ENCODE measurements at regions not wholly inside any gene's neighbourhood (a gene's known extent, or its start where the extent isn't known, plus 50 kb on each side); places are given as distances from the start of the nearest gene placed in this dataset.

DNA sequence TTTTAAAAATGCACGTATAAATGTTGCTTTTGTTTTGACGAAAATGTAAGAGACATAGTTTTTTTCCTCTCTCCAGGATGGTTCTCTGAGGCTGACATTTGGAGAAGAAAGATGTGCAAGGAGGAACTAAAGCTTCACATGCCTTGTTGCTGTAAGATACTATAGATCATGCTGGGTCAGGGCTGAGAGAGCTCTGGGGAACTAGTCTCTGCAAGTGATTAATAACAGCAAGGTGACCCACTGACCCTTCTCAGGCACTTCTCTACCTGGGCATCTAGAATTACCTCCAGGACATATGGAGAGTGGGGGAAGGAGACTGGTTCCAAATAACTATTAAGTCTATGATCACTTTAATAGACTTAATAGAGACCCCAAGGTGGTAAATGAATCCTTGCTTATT is 246.0 kb downstream of the KBTBD8 start:
- Histone ChIP-seq H4K8ac (ENCODE audit: low read depth in 2 of 2, low read length in 2 of 2) (no peak overlapping the region), H3K27me3 (ENCODE audit: control insufficient read depth, insufficient read depth, low read length) (no peaks in the 10 kb centered on the region), H3K36me3 (ENCODE audit: control insufficient read depth, insufficient read depth, low read length) (no peaks in the 10 kb centered on the region), H3K4me3 (ENCODE audit: insufficient read depth, low read depth, low read length) (no peak overlapping the region), H2BK15ac (ENCODE audit: low read depth, low read length) (no peak overlapping the region), H3K4me1 (ENCODE audit: control insufficient read depth, insufficient read depth, low read length) (no peaks in the 10 kb centered on the region), H2BK5ac (ENCODE audit: low read depth, low read length, poor library complexity, severe bottlenecking) (no peak overlapping the region), H3K4me2 (ENCODE audit: low read depth, low read length) (no peak overlapping the region), H4K5ac (ENCODE audit: low read depth, low read length) (no peak overlapping the region), H2BK120ac (ENCODE audit: low read depth, low read length) (no peak overlapping the region), H4K91ac (ENCODE audit: insufficient read depth, low read depth, low read length) (no peak overlapping the region), H4K20me1 (ENCODE audit: insufficient read depth, low read length) (no peaks in the 10 kb centered on the region), H2AK5ac (ENCODE audit: low read depth, low read length) (no peak overlapping the region), H3K4ac (ENCODE audit: low read depth, low read length) (no peak overlapping the region), H2AK9ac (replicated peaks; ENCODE audit: low read depth, low read length, poor library complexity) (no peak overlapping the region), H3K23ac (ENCODE audit: low read depth, low read length) (no peak overlapping the region), H3K14ac (replicated peaks; ENCODE audit: low read depth, low read length) (no peak overlapping the region), H3K9me1 (ENCODE audit: insufficient read depth, low read length) (no peaks in the 10 kb centered on the region), H3K9ac (ENCODE audit: low read depth, low read length) (no peak overlapping the region), H3K9me3 (ENCODE audit: control insufficient read depth, insufficient read depth, low read length) (no peaks in the 10 kb centered on the region), H3K18ac (ENCODE audit: low read depth, low read length) (no peak overlapping the region), H3K27ac (ENCODE audit: insufficient read depth, low read length) (no peak overlapping the region), H3K56ac (ENCODE audit: extremely low read depth, insufficient read depth, low read length) (no peak overlapping the region), H3K79me1 (ENCODE audit: low read depth in 1 of 2, low read length in 2 of 2) (no peaks in the 10 kb centered on the region), H2AFZ (replicated peaks; ENCODE audit: low read length, poor library complexity) (no peak overlapping the region), H2BK20ac (ENCODE audit: low read depth, low read length) (no peak overlapping the region)
- CTCF ChIA-PET: no interaction called here
- TF ChIP-seq, protein P1, sequence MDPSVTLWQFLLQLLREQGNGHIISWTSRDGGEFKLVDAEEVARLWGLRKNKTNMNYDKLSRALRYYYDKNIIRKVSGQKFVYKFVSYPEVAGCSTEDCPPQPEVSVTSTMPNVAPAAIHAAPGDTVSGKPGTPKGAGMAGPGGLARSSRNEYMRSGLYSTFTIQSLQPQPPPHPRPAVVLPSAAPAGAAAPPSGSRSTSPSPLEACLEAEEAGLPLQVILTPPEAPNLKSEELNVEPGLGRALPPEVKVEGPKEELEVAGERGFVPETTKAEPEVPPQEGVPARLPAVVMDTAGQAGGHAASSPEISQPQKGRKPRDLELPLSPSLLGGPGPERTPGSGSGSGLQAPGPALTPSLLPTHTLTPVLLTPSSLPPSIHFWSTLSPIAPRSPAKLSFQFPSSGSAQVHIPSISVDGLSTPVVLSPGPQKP (IDR thresholded peaks at IDR 0.05; ENCODE audit: borderline replicate concordance, low read depth, low read length): no peak
- TF ChIP-seq RAD21 (IDR thresholded peaks at IDR 0.05; ENCODE audit: low read length) (no peak), SMC3 (IDR thresholded peaks at IDR 0.05; ENCODE audit: low read depth, low read length) (no peak), POLR2A (IDR thresholded peaks at IDR 0.05; ENCODE audit: low read depth, low read length) (no peak), RCOR1 (IDR thresholded peaks at IDR 0.05; ENCODE audit: insufficient replicate concordance, low read length) (no peak), CHD1 (IDR thresholded peaks at IDR 0.05; ENCODE audit: low read depth, low read length) (no peak), NFE2L2 (IDR thresholded peaks at IDR 0.05; ENCODE audit: low read depth, low read length) (no peak), CEBPB (IDR thresholded peaks at IDR 0.05; ENCODE audit: low read depth, low read length) (no peak), MXI1 (IDR thresholded peaks at IDR 0.05; ENCODE audit: borderline replicate concordance, low read depth, low read length) (no peak), MAZ (IDR thresholded peaks at IDR 0.05; ENCODE audit: borderline replicate concordance, low read depth, low read length) (no peak), RFX5 (IDR thresholded peaks at IDR 0.05; ENCODE audit: low read depth, low read length) (no peak), BHLHE40 (IDR thresholded peaks at IDR 0.05; ENCODE audit: low read depth, low read length) (no peak)
- TF ChIP-seq, protein P2, sequence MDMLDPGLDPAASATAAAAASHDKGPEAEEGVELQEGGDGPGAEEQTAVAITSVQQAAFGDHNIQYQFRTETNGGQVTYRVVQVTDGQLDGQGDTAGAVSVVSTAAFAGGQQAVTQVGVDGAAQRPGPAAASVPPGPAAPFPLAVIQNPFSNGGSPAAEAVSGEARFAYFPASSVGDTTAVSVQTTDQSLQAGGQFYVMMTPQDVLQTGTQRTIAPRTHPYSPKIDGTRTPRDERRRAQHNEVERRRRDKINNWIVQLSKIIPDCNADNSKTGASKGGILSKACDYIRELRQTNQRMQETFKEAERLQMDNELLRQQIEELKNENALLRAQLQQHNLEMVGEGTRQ (IDR thresholded peaks at IDR 0.05; ENCODE audit: low read depth, low read length): no peak
- TF ChIP-seq, protein P3, sequence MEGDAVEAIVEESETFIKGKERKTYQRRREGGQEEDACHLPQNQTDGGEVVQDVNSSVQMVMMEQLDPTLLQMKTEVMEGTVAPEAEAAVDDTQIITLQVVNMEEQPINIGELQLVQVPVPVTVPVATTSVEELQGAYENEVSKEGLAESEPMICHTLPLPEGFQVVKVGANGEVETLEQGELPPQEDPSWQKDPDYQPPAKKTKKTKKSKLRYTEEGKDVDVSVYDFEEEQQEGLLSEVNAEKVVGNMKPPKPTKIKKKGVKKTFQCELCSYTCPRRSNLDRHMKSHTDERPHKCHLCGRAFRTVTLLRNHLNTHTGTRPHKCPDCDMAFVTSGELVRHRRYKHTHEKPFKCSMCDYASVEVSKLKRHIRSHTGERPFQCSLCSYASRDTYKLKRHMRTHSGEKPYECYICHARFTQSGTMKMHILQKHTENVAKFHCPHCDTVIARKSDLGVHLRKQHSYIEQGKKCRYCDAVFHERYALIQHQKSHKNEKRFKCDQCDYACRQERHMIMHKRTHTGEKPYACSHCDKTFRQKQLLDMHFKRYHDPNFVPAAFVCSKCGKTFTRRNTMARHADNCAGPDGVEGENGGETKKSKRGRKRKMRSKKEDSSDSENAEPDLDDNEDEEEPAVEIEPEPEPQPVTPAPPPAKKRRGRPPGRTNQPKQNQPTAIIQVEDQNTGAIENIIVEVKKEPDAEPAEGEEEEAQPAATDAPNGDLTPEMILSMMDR (conservative IDR thresholded peaks at IDR 0.05; ENCODE audit: low read depth, low read length): no peak
- no CpG with 5 or more reads among the region's 2 CpGs for WGBS, 2 experiments (ENCODE audit: extremely low coverage in 2 of 2, insufficient read length in 1 of 2)
- POLR2A ChIA-PET (ENCODE audit: unreplicated experiment): no interaction called here
- dilution Hi-C loops (cut with HindIII; ENCODE audit: low sequenced_read_pairs, unreplicated experiment) (no loop called here), intact Hi-C loops (cut with micrococcal nuclease) (no loop called here), in situ Hi-C loops (cut with MboI; ENCODE audit: low sequenced_read_pairs) (loop anchor here (25.0 kb wide), 1 partner anchor 93 kb away; no protein-coding TSS in a partner anchor)
- no peak for ATAC-seq (ENCODE audit: low read depth)
- BruUV-seq (replicated peaks): no TSS peak
- no peak for DNase-seq
